ENCODE measurements at regions not wholly inside any gene's neighbourhood (a gene's known extent, or its start where the extent isn't known, plus 50 kb on each side); places are given as distances from the start of the nearest gene placed in this dataset.

GRCh38 chr14:48325486-48325885 is 650.1 kb upstream of the MDGA2 start:
- WGBS, result 72% methylated on average over 1 of the region's 1 CpG

GRCh38 chr14:48323665-48324064 is 648.3 kb upstream of the MDGA2 start:
- Histone ChIP-seq H3K36me3 (ENCODE audit: control insufficient read depth in 4 of 4, insufficient read depth in 3 of 4, low read depth in 1 of 4, low read length in 3 of 4) (no peaks in the 10 kb centered on the region), H3K4me1 (ENCODE audit: control insufficient read depth in 4 of 4, insufficient read depth in 4 of 4, low read length in 3 of 4) (no peaks in the 10 kb centered on the region), H3K27me3 (ENCODE audit: control insufficient read depth in 4 of 4, insufficient read depth in 4 of 4, low read length in 3 of 4) (no peaks in the 10 kb centered on the region), H3K9me3 (ENCODE audit: control insufficient read depth in 4 of 4, low read length in 3 of 4) (no peaks in the 10 kb centered on the region), H3K9ac (ENCODE audit: low read depth in 1 of 2, low read length in 2 of 2) (no peak overlapping the region), H3K27ac (ENCODE audit: low read depth in 1 of 2, low read length in 2 of 2) (no peak overlapping the region), H3K4me3 (ENCODE audit: low read depth in 1 of 3, low read length in 3 of 3) (no peak overlapping the region)
- WGBS, result 60% methylated on average over 6 of the region's 6 CpGs
- DNase-seq (ENCODE audit: low spot score), result no peak
- TF ChIP-seq FOXA1 (IDR thresholded peaks at IDR 0.05) (no peak), RXRA (IDR thresholded peaks at IDR 0.05) (no peak), GABPA (IDR thresholded peaks at IDR 0.05 in 1 of 2, conservative IDR thresholded peaks at IDR 0.05 in 1 of 2) (no peak), NR2F2 (IDR thresholded peaks at IDR 0.05) (no peak), JUND (IDR thresholded peaks at IDR 0.05) (no peak)

More at GRCh38 chr14:48325486-48325885, 650.1 kb upstream of the MDGA2 start:
- Histone ChIP-seq H3K4me1 (ENCODE audit: control insufficient read depth in 4 of 4, insufficient read depth in 4 of 4, low read length in 3 of 4) (no peaks in the 10 kb centered on the region), H3K9ac (ENCODE audit: low read depth in 1 of 2, low read length in 2 of 2) (no peak overlapping the region), H3K27me3 (ENCODE audit: control insufficient read depth in 4 of 4, insufficient read depth in 4 of 4, low read length in 3 of 4) (no peaks in the 10 kb centered on the region), H3K27ac (ENCODE audit: low read depth in 1 of 2, low read length in 2 of 2) (no peak overlapping the region), H3K9me3 (ENCODE audit: control insufficient read depth in 4 of 4, low read length in 3 of 4) (no peaks in the 10 kb centered on the region), H3K4me3 (ENCODE audit: low read depth in 1 of 3, low read length in 3 of 3) (no peak overlapping the region), H3K36me3 (ENCODE audit: control insufficient read depth in 4 of 4, insufficient read depth in 3 of 4, low read depth in 1 of 4, low read length in 3 of 4) (no peaks in the 10 kb centered on the region)
- no peak for DNase-seq (ENCODE audit: low spot score)
- TF ChIP-seq EGR1 (IDR thresholded peaks at IDR 0.05; ENCODE audit: low read depth in 2 of 2) (no peak), RXRA (IDR thresholded peaks at IDR 0.05) (no peak), SP1 (IDR thresholded peaks at IDR 0.05) (no peak)
- TF ChIP-seq, protein P1, sequence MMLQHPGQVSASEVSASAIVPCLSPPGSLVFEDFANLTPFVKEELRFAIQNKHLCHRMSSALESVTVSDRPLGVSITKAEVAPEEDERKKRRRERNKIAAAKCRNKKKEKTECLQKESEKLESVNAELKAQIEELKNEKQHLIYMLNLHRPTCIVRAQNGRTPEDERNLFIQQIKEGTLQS (IDR thresholded peaks at IDR 0.05), result no peak

DNA sequence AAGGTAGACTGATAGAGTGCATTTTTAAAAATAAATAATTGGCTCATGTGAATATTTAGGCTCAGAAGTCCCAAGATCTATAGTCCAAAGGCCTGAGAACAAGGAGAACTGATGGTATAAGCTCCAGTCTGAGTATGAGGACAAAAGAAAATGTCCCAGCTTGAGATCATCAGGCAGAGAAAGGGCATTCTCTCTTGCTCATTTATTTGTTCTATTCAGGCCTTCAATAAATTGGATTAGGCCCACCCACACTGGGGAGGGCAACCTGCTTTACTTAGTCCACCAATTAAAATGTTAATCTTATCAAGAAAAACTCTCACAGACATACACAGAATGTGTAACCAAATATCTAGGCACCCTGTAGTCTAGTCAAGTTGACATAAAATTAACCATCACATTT is 644.4 kb upstream of the MDGA2 start:
- Histone ChIP-seq H3K36me3 (ENCODE audit: control insufficient read depth in 4 of 4, insufficient read depth in 3 of 4, low read depth in 1 of 4, low read length in 3 of 4) (no peaks in the 10 kb centered on the region), H3K27me3 (ENCODE audit: control insufficient read depth in 4 of 4, insufficient read depth in 4 of 4, low read length in 3 of 4) (no peaks in the 10 kb centered on the region), H3K4me1 (ENCODE audit: control insufficient read depth in 4 of 4, insufficient read depth in 4 of 4, low read length in 3 of 4) (no peaks in the 10 kb centered on the region), H3K9ac (ENCODE audit: low read depth in 1 of 2, low read length in 2 of 2) (no peak overlapping the region), H3K27ac (ENCODE audit: low read depth in 1 of 2, low read length in 2 of 2) (no peak overlapping the region), H3K4me3 (ENCODE audit: low read depth in 1 of 3, low read length in 3 of 3) (no peak overlapping the region), H3K9me3 (ENCODE audit: control insufficient read depth in 4 of 4, low read length in 3 of 4) (no peaks in the 10 kb centered on the region)
- no peak for DNase-seq (ENCODE audit: low spot score)
- no peak for TF ChIP-seq FOXA1 (IDR thresholded peaks at IDR 0.05)
- TF ChIP-seq HNF4A (conservative IDR thresholded peaks at IDR 0.05), result no peak
- TF ChIP-seq EGR1 (IDR thresholded peaks at IDR 0.05; ENCODE audit: low read depth in 2 of 2), result no peak
- no peak for TF ChIP-seq YY1 (IDR thresholded peaks at IDR 0.05)
- no peak for TF ChIP-seq SP1 (IDR thresholded peaks at IDR 0.05)
- no peak for TF ChIP-seq CTCF (IDR thresholded peaks at IDR 0.05; ENCODE audit: low read depth, low read length, missing input control)
- TF ChIP-seq, protein P2, sequence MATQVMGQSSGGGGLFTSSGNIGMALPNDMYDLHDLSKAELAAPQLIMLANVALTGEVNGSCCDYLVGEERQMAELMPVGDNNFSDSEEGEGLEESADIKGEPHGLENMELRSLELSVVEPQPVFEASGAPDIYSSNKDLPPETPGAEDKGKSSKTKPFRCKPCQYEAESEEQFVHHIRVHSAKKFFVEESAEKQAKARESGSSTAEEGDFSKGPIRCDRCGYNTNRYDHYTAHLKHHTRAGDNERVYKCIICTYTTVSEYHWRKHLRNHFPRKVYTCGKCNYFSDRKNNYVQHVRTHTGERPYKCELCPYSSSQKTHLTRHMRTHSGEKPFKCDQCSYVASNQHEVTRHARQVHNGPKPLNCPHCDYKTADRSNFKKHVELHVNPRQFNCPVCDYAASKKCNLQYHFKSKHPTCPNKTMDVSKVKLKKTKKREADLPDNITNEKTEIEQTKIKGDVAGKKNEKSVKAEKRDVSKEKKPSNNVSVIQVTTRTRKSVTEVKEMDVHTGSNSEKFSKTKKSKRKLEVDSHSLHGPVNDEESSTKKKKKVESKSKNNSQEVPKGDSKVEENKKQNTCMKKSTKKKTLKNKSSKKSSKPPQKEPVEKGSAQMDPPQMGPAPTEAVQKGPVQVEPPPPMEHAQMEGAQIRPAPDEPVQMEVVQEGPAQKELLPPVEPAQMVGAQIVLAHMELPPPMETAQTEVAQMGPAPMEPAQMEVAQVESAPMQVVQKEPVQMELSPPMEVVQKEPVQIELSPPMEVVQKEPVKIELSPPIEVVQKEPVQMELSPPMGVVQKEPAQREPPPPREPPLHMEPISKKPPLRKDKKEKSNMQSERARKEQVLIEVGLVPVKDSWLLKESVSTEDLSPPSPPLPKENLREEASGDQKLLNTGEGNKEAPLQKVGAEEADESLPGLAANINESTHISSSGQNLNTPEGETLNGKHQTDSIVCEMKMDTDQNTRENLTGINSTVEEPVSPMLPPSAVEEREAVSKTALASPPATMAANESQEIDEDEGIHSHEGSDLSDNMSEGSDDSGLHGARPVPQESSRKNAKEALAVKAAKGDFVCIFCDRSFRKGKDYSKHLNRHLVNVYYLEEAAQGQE (IDR thresholded peaks at IDR 0.05), result no peak
- TF ChIP-seq FOXA2 (IDR thresholded peaks at IDR 0.05), result no peak
- TF ChIP-seq ZBTB33 (IDR thresholded peaks at IDR 0.05), result no peak
- TF ChIP-seq GABPA (IDR thresholded peaks at IDR 0.05 in 1 of 2, conservative IDR thresholded peaks at IDR 0.05 in 1 of 2), result no peak
- no peak for TF ChIP-seq NR2F2 (IDR thresholded peaks at IDR 0.05)
- TF ChIP-seq TAF1 (conservative IDR thresholded peaks at IDR 0.05), result no peak
- no peak for TF ChIP-seq JUND (IDR thresholded peaks at IDR 0.05)
- no peak for TF ChIP-seq RAD21 (IDR thresholded peaks at IDR 0.05)
- TF ChIP-seq HNF4G (IDR thresholded peaks at IDR 0.05), result no peak
